ENCODE measurements at regions not wholly inside any gene's neighbourhood (a gene's known extent, or its start where the extent isn't known, plus 50 kb on each side); places are given as distances from the start of the nearest gene placed in this dataset.

DNA sequence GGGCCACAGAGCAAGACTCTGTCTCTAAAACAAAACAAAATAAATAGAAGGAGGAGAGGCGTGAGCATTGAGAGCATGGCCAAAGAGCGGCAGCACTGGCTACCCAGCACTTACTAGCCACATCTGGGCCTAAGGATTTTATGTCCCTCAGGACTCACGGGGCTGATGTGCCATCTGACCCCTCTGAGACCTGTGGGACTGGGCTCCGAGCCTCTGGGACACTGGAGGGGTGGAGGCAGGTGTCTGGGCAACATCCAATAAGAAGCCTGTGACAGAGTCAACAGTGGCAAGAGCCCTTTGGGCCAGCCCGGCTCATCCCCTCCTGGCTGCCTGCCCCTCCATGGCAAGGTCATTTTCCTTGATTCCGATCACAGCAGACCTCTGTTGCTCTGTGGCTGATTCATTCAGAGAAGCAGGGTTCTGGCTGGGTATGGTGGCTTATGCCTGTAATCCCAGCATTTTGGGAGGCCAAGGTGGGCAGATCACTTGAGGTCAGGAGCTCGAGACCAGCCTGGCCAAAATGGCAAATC lies 60.7 kb downstream of the RRM2 start:
- TF ChIP-seq, protein P1, sequence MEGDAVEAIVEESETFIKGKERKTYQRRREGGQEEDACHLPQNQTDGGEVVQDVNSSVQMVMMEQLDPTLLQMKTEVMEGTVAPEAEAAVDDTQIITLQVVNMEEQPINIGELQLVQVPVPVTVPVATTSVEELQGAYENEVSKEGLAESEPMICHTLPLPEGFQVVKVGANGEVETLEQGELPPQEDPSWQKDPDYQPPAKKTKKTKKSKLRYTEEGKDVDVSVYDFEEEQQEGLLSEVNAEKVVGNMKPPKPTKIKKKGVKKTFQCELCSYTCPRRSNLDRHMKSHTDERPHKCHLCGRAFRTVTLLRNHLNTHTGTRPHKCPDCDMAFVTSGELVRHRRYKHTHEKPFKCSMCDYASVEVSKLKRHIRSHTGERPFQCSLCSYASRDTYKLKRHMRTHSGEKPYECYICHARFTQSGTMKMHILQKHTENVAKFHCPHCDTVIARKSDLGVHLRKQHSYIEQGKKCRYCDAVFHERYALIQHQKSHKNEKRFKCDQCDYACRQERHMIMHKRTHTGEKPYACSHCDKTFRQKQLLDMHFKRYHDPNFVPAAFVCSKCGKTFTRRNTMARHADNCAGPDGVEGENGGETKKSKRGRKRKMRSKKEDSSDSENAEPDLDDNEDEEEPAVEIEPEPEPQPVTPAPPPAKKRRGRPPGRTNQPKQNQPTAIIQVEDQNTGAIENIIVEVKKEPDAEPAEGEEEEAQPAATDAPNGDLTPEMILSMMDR (IDR thresholded peaks at IDR 0.05; ENCODE audit: insufficient read depth, low read depth, low read length): no peak
- DNase-seq (ENCODE audit: low read depth): no peak
- no peak overlapping the region for H3K4me3 ChIP-seq (ENCODE audit: low read depth, low read length)

DNA sequence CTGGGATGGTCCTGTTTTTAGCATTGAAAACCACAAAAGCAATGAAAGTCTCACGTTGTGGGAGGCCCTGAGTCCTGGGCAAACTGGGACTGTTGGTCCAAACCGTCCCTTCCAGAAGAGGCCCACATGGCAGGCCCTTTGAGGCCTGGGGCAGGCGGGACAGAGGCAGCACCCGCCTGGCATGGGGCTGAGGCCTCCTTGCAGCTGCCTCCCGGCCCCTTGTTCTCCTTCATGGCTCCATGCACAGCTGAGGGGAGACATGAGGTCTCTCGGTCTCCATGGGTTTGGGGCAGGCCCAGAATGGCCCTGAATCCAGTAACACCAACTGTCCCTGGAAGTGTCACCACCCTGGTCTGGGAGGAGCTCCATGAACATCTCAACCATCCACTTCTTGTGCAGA lies 61.9 kb downstream of the RRM2 start:
- no peak overlapping the region for H3K4me3 ChIP-seq (ENCODE audit: low read depth, low read length)
- TF ChIP-seq, protein P1 (IDR thresholded peaks at IDR 0.05; ENCODE audit: insufficient read depth, low read depth, low read length): no peak
- no peak for DNase-seq (ENCODE audit: low read depth)

DNA sequence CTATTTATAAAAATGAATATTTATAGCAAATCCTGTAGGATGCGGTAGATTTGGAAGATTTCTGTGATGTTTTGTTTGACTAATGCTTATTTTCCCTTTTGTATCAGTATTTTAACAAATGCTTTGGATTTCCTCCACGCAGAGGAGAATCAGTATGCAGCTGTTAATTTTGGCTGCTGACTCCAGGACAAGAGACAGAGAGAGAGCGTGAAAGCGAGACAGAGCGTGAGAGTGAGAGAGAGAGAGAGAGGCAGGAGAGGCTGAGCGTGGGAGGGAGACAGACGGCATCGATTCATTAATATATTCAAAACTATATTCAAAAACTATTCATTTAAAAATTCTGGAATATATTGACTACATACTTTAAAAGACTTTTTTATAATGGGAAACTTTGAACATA lies 62.5 kb downstream of the RRM2 start:
- H3K4me3 ChIP-seq (ENCODE audit: low read depth, low read length): no peak overlapping the region
- TF ChIP-seq, protein P1 (IDR thresholded peaks at IDR 0.05; ENCODE audit: insufficient read depth, low read depth, low read length): no peak
- DNase-seq (ENCODE audit: low read depth): no peak

DNA sequence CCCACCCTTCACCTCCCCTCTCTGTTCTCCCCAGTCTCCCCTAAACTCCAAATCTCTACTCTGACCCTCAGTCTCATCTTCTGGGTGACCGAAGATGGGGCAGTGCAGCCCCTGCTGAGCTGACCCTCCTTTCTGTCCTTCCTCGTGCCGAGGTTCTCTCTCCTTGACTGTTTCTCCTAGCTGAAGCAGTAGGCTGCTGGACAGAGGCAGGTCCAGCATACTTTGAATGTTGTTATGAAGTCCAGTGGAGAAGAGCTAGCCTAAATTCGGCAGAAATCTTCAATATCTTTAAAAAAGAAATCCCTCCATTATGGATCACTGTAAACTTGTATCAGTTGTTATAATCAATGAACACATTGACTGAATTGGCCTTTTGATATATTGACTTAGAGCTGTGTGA lies 63.2 kb downstream of the RRM2 start:
- no peak for DNase-seq (ENCODE audit: low read depth)
- H3K4me3 ChIP-seq (ENCODE audit: low read depth, low read length): no peak overlapping the region
- TF ChIP-seq, protein P1 (IDR thresholded peaks at IDR 0.05; ENCODE audit: insufficient read depth, low read depth, low read length): no peak

DNA sequence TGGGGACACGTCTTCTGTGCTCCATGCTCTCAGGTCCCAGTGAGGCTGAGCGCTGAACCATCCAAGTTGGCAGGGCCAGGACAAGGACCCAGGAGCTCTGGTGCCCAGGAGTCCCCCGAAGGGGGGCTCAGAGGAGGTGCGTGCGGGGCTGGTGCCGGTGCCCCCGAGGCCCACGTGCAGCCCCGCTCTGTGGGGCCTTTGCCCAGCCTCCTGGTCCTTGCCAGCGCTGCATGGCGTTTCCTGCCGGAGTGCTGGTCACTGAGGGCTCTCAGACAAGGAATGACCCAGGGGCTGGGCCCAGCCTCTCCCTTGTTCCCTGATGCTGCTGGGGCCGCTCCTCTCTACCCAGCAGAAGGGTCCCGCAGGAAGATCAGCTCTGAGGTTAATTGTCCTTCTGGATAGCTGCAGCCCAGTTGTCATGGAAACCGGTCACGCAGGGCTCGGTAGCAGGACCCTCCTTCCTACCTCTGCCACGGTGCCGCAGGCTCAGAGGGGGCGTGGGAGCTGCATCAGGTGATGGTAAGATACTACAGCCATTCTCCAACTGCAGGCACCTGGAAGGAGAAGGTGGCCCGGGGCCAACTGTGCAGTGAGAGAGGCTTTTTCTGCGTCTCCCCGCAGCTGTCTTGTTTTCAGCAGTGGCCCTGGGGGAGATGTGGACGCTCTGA lies 64.5 kb downstream of the RRM2 start:
- no peak overlapping the region for H3K4me3 ChIP-seq (ENCODE audit: low read depth, low read length)
- TF ChIP-seq, protein P1 (IDR thresholded peaks at IDR 0.05; ENCODE audit: insufficient read depth, low read depth, low read length): no peak
- DNase-seq (ENCODE audit: low read depth): no peak

DNA sequence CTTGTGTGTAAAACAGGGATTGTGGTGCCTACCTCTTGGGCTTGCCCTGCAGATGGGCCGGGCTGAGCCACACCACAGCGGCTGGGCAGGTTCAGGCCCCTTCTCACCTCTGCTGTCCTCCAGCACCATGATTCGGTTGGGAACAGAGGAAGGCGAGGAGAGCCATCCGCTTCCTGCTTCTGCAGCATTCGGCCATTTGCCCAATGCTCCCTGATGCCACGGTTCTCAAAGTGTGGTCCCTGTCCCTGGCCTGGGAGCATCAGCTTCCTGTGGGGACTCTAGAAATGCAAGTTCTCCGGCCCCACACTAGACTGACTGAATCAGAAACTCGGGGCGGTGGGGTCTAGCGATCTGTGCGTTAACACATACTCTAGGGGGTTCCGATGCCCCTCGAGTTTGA lies 65.1 kb downstream of the RRM2 start:
- TF ChIP-seq, protein P1 (IDR thresholded peaks at IDR 0.05; ENCODE audit: insufficient read depth, low read depth, low read length): no peak
- no peak for DNase-seq (ENCODE audit: low read depth)
- H3K4me3 ChIP-seq (ENCODE audit: low read depth, low read length): no peak overlapping the region

DNA sequence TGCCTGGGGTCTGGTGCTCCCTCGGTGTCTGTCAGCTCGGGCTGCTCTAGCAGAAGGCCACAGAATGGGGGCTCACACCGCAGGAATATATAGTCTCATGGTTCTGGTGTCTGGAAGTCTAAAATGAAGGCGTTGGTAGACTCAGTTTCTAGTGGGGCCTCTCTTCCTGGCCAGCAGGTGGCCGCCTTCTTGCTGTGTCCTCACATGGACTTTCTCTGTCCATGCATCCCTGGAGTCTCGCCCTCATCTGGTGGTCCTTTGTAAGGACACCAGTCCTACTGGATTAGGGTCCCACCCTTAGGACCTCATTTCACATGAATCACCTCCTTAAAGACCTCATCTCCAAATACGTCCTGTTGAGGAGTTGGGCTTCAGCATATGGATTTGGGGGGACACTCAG lies 65.7 kb downstream of the RRM2 start:
- peak; percentile 33 for DNase-seq (ENCODE audit: low read depth)
- TF ChIP-seq, protein P1 (IDR thresholded peaks at IDR 0.05; ENCODE audit: insufficient read depth, low read depth, low read length): peak; percentile 35
- H3K4me3 ChIP-seq (ENCODE audit: low read depth, low read length): no peak overlapping the region
